ENCODE measurements at regions not wholly inside any gene's neighbourhood (a gene's known extent, or its start where the extent isn't known, plus 50 kb on each side); places are given as distances from the start of the nearest gene placed in this dataset.

- no peak overlapping the region for H3K27ac ChIP-seq (ENCODE audit: insufficient read depth in 1 of 2, low read depth in 1 of 2, low read length in 2 of 2, poor library complexity in 1 of 2, severe bottlenecking in 2 of 2)
- no peaks in the 10 kb centered on the region for H3K4me1 ChIP-seq (ENCODE audit: control extremely low read depth in 1 of 4, control insufficient read depth in 4 of 4, insufficient read depth in 4 of 4, low read length in 3 of 4)
- ChIA-PET CTCF (no interaction called here), POLR2A (no interaction called here)
- DNase-seq, result no peak
- H3K27me3 ChIP-seq (replicated peaks in 2 of 5; ENCODE audit: control insufficient read depth in 4 of 5, insufficient read depth in 5 of 5, low read length in 4 of 5), result no peaks in the 10 kb centered on the region
- no peaks in the 10 kb centered on the region for H3K36me3 ChIP-seq (ENCODE audit: control insufficient read depth in 4 of 4, insufficient read depth in 4 of 4, low read length in 3 of 4)
- no peak overlapping the region for H3K4me3 ChIP-seq (ENCODE audit: control insufficient read depth in 1 of 7, extremely low read depth in 1 of 7, insufficient read depth in 4 of 7, low read depth in 2 of 7, low read length in 6 of 7)
- H3K9me3 ChIP-seq (ENCODE audit: control extremely low read depth in 1 of 5, control insufficient read depth in 4 of 5, insufficient read depth in 2 of 5, low read depth in 1 of 5, low read length in 4 of 5), result no peaks in the 10 kb centered on the region
These were observed 330.7 kb downstream of the NUF2 start for GRCh38 chr1:163652441-163652840.

- no peak overlapping the region for H3K4me3 ChIP-seq (ENCODE audit: control insufficient read depth in 1 of 7, extremely low read depth in 1 of 7, insufficient read depth in 4 of 7, low read depth in 2 of 7, low read length in 6 of 7)
- no peak overlapping the region for H3K27ac ChIP-seq (ENCODE audit: insufficient read depth in 1 of 2, low read depth in 1 of 2, low read length in 2 of 2, poor library complexity in 1 of 2, severe bottlenecking in 2 of 2)
- no peaks in the 10 kb centered on the region for H3K9me3 ChIP-seq (ENCODE audit: control extremely low read depth in 1 of 5, control insufficient read depth in 4 of 5, insufficient read depth in 2 of 5, low read depth in 1 of 5, low read length in 4 of 5)
- H3K4me1 ChIP-seq (ENCODE audit: control extremely low read depth in 1 of 4, control insufficient read depth in 4 of 4, insufficient read depth in 4 of 4, low read length in 3 of 4), result no peaks in the 10 kb centered on the region
- POLR2A ChIA-PET, result no interaction called here
- H3K27me3 ChIP-seq (replicated peaks in 2 of 5; ENCODE audit: control insufficient read depth in 4 of 5, insufficient read depth in 5 of 5, low read length in 4 of 5), result no peaks in the 10 kb centered on the region
- no peak for DNase-seq
- CTCF ChIA-PET, result no interaction called here
- H3K36me3 ChIP-seq (ENCODE audit: control insufficient read depth in 4 of 4, insufficient read depth in 4 of 4, low read length in 3 of 4), result no peaks in the 10 kb centered on the region
These were observed 333.8 kb downstream of the NUF2 start for GRCh38 chr1:163655565-163655964.

- Histone ChIP-seq H3K9me3 (ENCODE audit: control extremely low read depth in 1 of 5, control insufficient read depth in 4 of 5, insufficient read depth in 2 of 5, low read depth in 1 of 5, low read length in 4 of 5) (no peaks in the 10 kb centered on the region), H3K4me1 (ENCODE audit: control extremely low read depth in 1 of 4, control insufficient read depth in 4 of 4, insufficient read depth in 4 of 4, low read length in 3 of 4) (no peaks in the 10 kb centered on the region), H3K4me3 (ENCODE audit: control insufficient read depth in 1 of 7, extremely low read depth in 1 of 7, insufficient read depth in 4 of 7, low read depth in 2 of 7, low read length in 6 of 7) (no peak overlapping the region), H3K27me3 (replicated peaks in 2 of 5; ENCODE audit: control insufficient read depth in 4 of 5, insufficient read depth in 5 of 5, low read length in 4 of 5) (no peaks in the 10 kb centered on the region), H3K27ac (ENCODE audit: insufficient read depth in 1 of 2, low read depth in 1 of 2, low read length in 2 of 2, poor library complexity in 1 of 2, severe bottlenecking in 2 of 2) (no peak overlapping the region), H3K36me3 (ENCODE audit: control insufficient read depth in 4 of 4, insufficient read depth in 4 of 4, low read length in 3 of 4) (no peaks in the 10 kb centered on the region)
- WGBS (ENCODE audit: insufficient coverage), result 96% methylated on average over 3 of the region's 4 CpGs
- no peak for DNase-seq
- ChIA-PET POLR2A (no interaction called here), CTCF (no interaction called here)
These were observed 334.5 kb downstream of the NUF2 start for GRCh38 chr1:163656095-163656759.

GRCh38 chr1:163657719-163658118 is 336.0 kb downstream of the NUF2 start:
- POLR2A ChIA-PET, result no interaction called here

GRCh38 chr1:163661391-163661790 is 339.6 kb downstream of the NUF2 start:
- 100% methylated on average over 3 of the region's 8 CpGs for WGBS (ENCODE audit: insufficient coverage)
- Histone ChIP-seq H3K27ac (ENCODE audit: insufficient read depth in 1 of 2, low read depth in 1 of 2, low read length in 2 of 2, poor library complexity in 1 of 2, severe bottlenecking in 2 of 2) (no peak overlapping the region), H3K4me1 (ENCODE audit: control extremely low read depth in 1 of 4, control insufficient read depth in 4 of 4, insufficient read depth in 4 of 4, low read length in 3 of 4) (no peaks in the 10 kb centered on the region), H3K27me3 (replicated peaks in 2 of 5; ENCODE audit: control insufficient read depth in 4 of 5, insufficient read depth in 5 of 5, low read length in 4 of 5) (no peaks in the 10 kb centered on the region), H3K9me3 (ENCODE audit: control extremely low read depth in 1 of 5, control insufficient read depth in 4 of 5, insufficient read depth in 2 of 5, low read depth in 1 of 5, low read length in 4 of 5) (no peaks in the 10 kb centered on the region), H3K36me3 (ENCODE audit: control insufficient read depth in 4 of 4, insufficient read depth in 4 of 4, low read length in 3 of 4) (no peaks in the 10 kb centered on the region), H3K4me3 (ENCODE audit: control insufficient read depth in 1 of 7, extremely low read depth in 1 of 7, insufficient read depth in 4 of 7, low read depth in 2 of 7, low read length in 6 of 7) (no peak overlapping the region)
- ChIA-PET POLR2A (no interaction called here), CTCF (no interaction called here)
- no peak for DNase-seq

More at GRCh38 chr1:163657719-163658118, 336.0 kb downstream of the NUF2 start:
- no peak for DNase-seq
- WGBS (ENCODE audit: insufficient coverage), result 84% methylated on average over 2 of the region's 3 CpGs
- H3K4me1 ChIP-seq (ENCODE audit: control extremely low read depth in 1 of 4, control insufficient read depth in 4 of 4, insufficient read depth in 4 of 4, low read length in 3 of 4), result no peaks in the 10 kb centered on the region
- H3K27me3 ChIP-seq (replicated peaks in 2 of 5; ENCODE audit: control insufficient read depth in 4 of 5, insufficient read depth in 5 of 5, low read length in 4 of 5), result no peaks in the 10 kb centered on the region
- H3K4me3 ChIP-seq (ENCODE audit: control insufficient read depth in 1 of 7, extremely low read depth in 1 of 7, insufficient read depth in 4 of 7, low read depth in 2 of 7, low read length in 6 of 7), result no peak overlapping the region
- H3K36me3 ChIP-seq (ENCODE audit: control insufficient read depth in 4 of 4, insufficient read depth in 4 of 4, low read length in 3 of 4), result no peaks in the 10 kb centered on the region
- no peaks in the 10 kb centered on the region for H3K9me3 ChIP-seq (ENCODE audit: control extremely low read depth in 1 of 5, control insufficient read depth in 4 of 5, insufficient read depth in 2 of 5, low read depth in 1 of 5, low read length in 4 of 5)
- CTCF ChIA-PET, result no interaction called here
- no peak overlapping the region for H3K27ac ChIP-seq (ENCODE audit: insufficient read depth in 1 of 2, low read depth in 1 of 2, low read length in 2 of 2, poor library complexity in 1 of 2, severe bottlenecking in 2 of 2)

GRCh38 chr1:163664671-163665335 is 343.0 kb downstream of the NUF2 start:
- WGBS (ENCODE audit: insufficient coverage), result 98% methylated on average over 6 of the region's 6 CpGs

GRCh38 chr1:163668472-163668871 is 346.7 kb downstream of the NUF2 start:
- no peak for DNase-seq
- 100% methylated on average over 1 of the region's 2 CpGs for WGBS (ENCODE audit: insufficient coverage)
- no peak overlapping the region for H3K4me3 ChIP-seq (ENCODE audit: control insufficient read depth in 1 of 7, extremely low read depth in 1 of 7, insufficient read depth in 4 of 7, low read depth in 2 of 7, low read length in 6 of 7)
- no peaks in the 10 kb centered on the region for H3K9me3 ChIP-seq (ENCODE audit: control extremely low read depth in 1 of 5, control insufficient read depth in 4 of 5, insufficient read depth in 2 of 5, low read depth in 1 of 5, low read length in 4 of 5)
- CTCF ChIA-PET, result no interaction called here
- H3K27me3 ChIP-seq (replicated peaks in 2 of 5; ENCODE audit: control insufficient read depth in 4 of 5, insufficient read depth in 5 of 5, low read length in 4 of 5), result no peaks in the 10 kb centered on the region
- no peaks in the 10 kb centered on the region for H3K36me3 ChIP-seq (ENCODE audit: control insufficient read depth in 4 of 4, insufficient read depth in 4 of 4, low read length in 3 of 4)
- POLR2A ChIA-PET, result no interaction called here
- no peak overlapping the region for H3K27ac ChIP-seq (ENCODE audit: insufficient read depth in 1 of 2, low read depth in 1 of 2, low read length in 2 of 2, poor library complexity in 1 of 2, severe bottlenecking in 2 of 2)
- H3K4me1 ChIP-seq (ENCODE audit: control extremely low read depth in 1 of 4, control insufficient read depth in 4 of 4, insufficient read depth in 4 of 4, low read length in 3 of 4), result no peaks in the 10 kb centered on the region

More at GRCh38 chr1:163664671-163665335, 343.0 kb downstream of the NUF2 start:
- ChIA-PET POLR2A (no interaction called here), CTCF (interaction anchor here (1.3 kb wide), 1 partner anchor 16 kb away, joined by 3 read pairs; no protein-coding TSS in a partner anchor)
- Histone ChIP-seq H3K27me3 (replicated peaks in 2 of 5; ENCODE audit: control insufficient read depth in 4 of 5, insufficient read depth in 5 of 5, low read length in 4 of 5) (no peaks in the 10 kb centered on the region), H3K4me1 (ENCODE audit: control extremely low read depth in 1 of 4, control insufficient read depth in 4 of 4, insufficient read depth in 4 of 4, low read length in 3 of 4) (no peaks in the 10 kb centered on the region), H3K4me3 (ENCODE audit: control insufficient read depth in 1 of 7, extremely low read depth in 1 of 7, insufficient read depth in 4 of 7, low read depth in 2 of 7, low read length in 6 of 7) (no peak overlapping the region), H3K36me3 (ENCODE audit: control insufficient read depth in 4 of 4, insufficient read depth in 4 of 4, low read length in 3 of 4) (no peaks in the 10 kb centered on the region), H3K27ac (ENCODE audit: insufficient read depth in 1 of 2, low read depth in 1 of 2, low read length in 2 of 2, poor library complexity in 1 of 2, severe bottlenecking in 2 of 2) (no peak overlapping the region), H3K9me3 (ENCODE audit: control extremely low read depth in 1 of 5, control insufficient read depth in 4 of 5, insufficient read depth in 2 of 5, low read depth in 1 of 5, low read length in 4 of 5) (no peaks in the 10 kb centered on the region)
- no peak for DNase-seq

Data from common myeloid progenitor, CD34-positive (primary cell).